DOHH2 (cell line): ENCODE measurements at regions not wholly inside any gene's neighbourhood (a gene's known extent, or its start where the extent isn't known, plus 50 kb on each side); places are given as distances from the start of the nearest gene placed in this dataset.

ENCODE experiments used
- EZH2phosphoT487 ChIP-seq: fragments of 200-600 bp; sonication (generic); IDR thresholded peaks from 2 replicates; pipeline ENCODE4 v1.6.1; 2017; ENCODE audit warnings: borderline replicate concordance, mild to moderate bottlenecking, antibody characterized with exemption, low read length, moderate library complexity, mixed read lengths
- TF ChIP-seq, protein P1 (sequence below): fragments of 200-600 bp; sonication (generic); IDR thresholded peaks from one replicate; pipeline ENCODE4 v1.5.1; 2014; ENCODE audit warnings: antibody characterized with exemption, mild to moderate bottlenecking, low read depth, low read length; ENCODE audit not compliant: poor library complexity, severe bottlenecking

DNA sequence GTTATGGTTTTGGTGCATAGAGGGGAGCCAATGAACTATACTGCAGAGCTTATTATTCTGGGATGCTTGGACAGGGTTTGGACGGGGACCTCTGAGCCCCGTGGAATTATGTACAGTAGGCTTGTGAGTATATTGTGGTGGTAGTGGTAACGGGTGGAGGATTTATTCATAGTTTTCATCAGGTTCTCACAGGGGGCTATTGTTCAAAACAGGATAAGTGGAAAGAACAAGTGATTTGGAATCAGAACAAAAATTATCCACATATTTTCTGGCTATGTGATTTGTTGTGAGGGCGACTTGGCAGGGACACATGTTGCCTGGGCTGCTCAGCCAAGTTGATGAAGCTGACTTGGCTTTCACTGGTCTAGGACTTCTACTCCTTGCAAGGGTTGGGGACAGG, 64.6 kb upstream of the ELOVL5 start:
- TF ChIP-seq, protein P1, sequence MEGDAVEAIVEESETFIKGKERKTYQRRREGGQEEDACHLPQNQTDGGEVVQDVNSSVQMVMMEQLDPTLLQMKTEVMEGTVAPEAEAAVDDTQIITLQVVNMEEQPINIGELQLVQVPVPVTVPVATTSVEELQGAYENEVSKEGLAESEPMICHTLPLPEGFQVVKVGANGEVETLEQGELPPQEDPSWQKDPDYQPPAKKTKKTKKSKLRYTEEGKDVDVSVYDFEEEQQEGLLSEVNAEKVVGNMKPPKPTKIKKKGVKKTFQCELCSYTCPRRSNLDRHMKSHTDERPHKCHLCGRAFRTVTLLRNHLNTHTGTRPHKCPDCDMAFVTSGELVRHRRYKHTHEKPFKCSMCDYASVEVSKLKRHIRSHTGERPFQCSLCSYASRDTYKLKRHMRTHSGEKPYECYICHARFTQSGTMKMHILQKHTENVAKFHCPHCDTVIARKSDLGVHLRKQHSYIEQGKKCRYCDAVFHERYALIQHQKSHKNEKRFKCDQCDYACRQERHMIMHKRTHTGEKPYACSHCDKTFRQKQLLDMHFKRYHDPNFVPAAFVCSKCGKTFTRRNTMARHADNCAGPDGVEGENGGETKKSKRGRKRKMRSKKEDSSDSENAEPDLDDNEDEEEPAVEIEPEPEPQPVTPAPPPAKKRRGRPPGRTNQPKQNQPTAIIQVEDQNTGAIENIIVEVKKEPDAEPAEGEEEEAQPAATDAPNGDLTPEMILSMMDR: no peak
- TF ChIP-seq EZH2phosphoT487: no peak
